A673 (cell line): ENCODE measurements at regions not wholly inside any gene's neighbourhood (a gene's known extent, or its start where the extent isn't known, plus 50 kb on each side); places are given as distances from the start of the nearest gene placed in this dataset.

ENCODE experiments used
- BruUV-seq: library from RNA; stranded (reverse); fragments of 400-500 nt; replicated peaks from 2 replicates; lab custom pipeline; 2021; lab: Mats Ljungman, UMichigan
- CTCF ChIA-PET: fragments of 300-600 bp; sonication (Branson Sonifier 250); formaldehyde crosslinking; loops from one replicate; lab custom pipeline; 2022; ENCODE audit warnings: antibody characterized with exemption; lab: Charles Lee
- POLR2A ChIA-PET: fragments of 300-600 bp; sonication (Branson Sonifier 250); formaldehyde crosslinking; loops from one replicate; lab custom pipeline; 2022; ENCODE audit warnings: antibody characterized with exemption; ENCODE audit not compliant: low non-redundant PET; lab: Charles Lee
- DNase-seq: peaks from one replicate; pipeline ENCODE4 v3.0.0-alpha.2; 2015; ENCODE audit warnings: low spot score
- H3K27ac ChIP-seq: fragments of 200-600 bp; sonication (generic); 2 replicates; pipeline ENCODE4 v1.5.1; 2016; ENCODE audit warnings: mixed run types, low read depth, mild to moderate bottlenecking, mixed read lengths, antibody characterized with exemption, low read length; ENCODE audit not compliant: poor library complexity, severe bottlenecking
- H3K27me3 ChIP-seq: fragments of 200-600 bp; sonication (generic); replicated peaks from 2 replicates; pipeline ENCODE4 v1.6.1; 2017; ENCODE audit warnings: mixed run types, low read depth, mild to moderate bottlenecking, mixed read lengths, antibody characterized with exemption, low read length; ENCODE audit not compliant: insufficient read depth, poor library complexity
- H3K36me3 ChIP-seq: fragments of 200-600 bp; sonication (generic); 2 replicates; pipeline ENCODE4 v1.6.1; 2016; ENCODE audit warnings: mixed run types, mild to moderate bottlenecking, mixed read lengths, antibody characterized with exemption, low read length; ENCODE audit not compliant: insufficient read depth, poor library complexity, severe bottlenecking
- H3K4me1 ChIP-seq: fragments of 200-600 bp; sonication (generic); 2 replicates; pipeline ENCODE4 v1.6.1; 2017; ENCODE audit warnings: mixed run types, mild to moderate bottlenecking, mixed read lengths, antibody characterized with exemption, low read length; ENCODE audit not compliant: insufficient read depth, poor library complexity, severe bottlenecking
- H3K4me3 ChIP-seq: fragments of 200-600 bp; sonication (generic); 2 replicates; pipeline ENCODE4 v1.5.1; 2016; ENCODE audit warnings: low read depth, mixed run types, mild to moderate bottlenecking, mixed read lengths, low read length; ENCODE audit not compliant: poor library complexity, severe bottlenecking
- H3K9me3 ChIP-seq: fragments of 200-600 bp; sonication (generic); 2 replicates; pipeline ENCODE4 v1.6.1; 2016; ENCODE audit warnings: mixed run types, low read depth, mild to moderate bottlenecking, mixed read lengths, antibody characterized with exemption, low read length; ENCODE audit not compliant: poor library complexity, severe bottlenecking
- EZH2 ChIP-seq: fragments of 200-600 bp; sonication (generic); IDR thresholded peaks from 2 replicates; pipeline ENCODE4 v1.6.1; 2017; ENCODE audit warnings: borderline replicate concordance, low read depth, mild to moderate bottlenecking, mixed read lengths, antibody characterized with exemption, low read length; ENCODE audit not compliant: poor library complexity, severe bottlenecking
- intact Hi-C: fragments of 100-400 bp; cut with micrococcal nuclease; formaldehyde crosslinking; loops from one replicate; pipeline ENCODE4 v1.10.0; 2022; ENCODE audit not compliant: unreplicated experiment
- TF ChIP-seq, protein P1 (sequence below): fragments of 300-800, 200-600 bp; sonication (generic); conservative IDR thresholded peaks from 2 replicates; pipeline ENCODE4 v1.5.1; 2017; ENCODE audit warnings: low read depth, mild to moderate bottlenecking, antibody characterized with exemption, low read length, moderate library complexity, mixed read lengths

DNA sequence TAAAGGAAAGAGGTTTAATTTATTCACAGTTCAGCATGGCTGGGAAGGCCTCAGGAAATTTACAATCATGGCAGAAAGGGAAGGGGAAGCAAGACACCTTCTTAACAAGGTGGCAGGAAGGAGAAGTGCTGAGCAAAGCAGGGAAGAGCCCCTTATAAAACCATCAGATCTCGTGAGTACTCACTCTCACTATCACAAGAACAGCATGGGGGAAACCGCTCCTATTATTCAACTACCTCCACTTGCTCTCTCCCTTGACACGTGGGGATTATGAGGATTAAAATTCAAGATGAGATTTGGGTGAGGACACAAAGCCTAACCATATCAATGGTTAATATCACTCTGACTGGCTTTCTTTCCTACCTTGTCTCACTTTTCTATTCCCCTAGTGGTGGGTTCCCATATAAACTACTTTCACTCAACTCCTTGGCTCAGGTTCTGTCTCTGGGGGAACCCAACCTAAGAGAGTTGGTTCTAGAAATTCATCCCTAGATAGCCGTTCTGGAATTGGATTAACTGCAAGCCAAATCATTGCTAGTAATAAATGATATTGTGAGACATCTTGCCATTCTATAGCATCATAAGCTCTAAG, 749.8 kb upstream of the GRAMD2B start:
- intact Hi-C loops: no loop called here
- Histone ChIP-seq H3K36me3 (no peaks in the 10 kb centered on the region), H3K4me1 (no peaks in the 10 kb centered on the region), H3K27ac (no peak overlapping the region), H3K27me3 (no peaks in the 10 kb centered on the region), H3K9me3 (no peaks in the 10 kb centered on the region), H3K4me3 (no peak overlapping the region)
- ChIA-PET POLR2A (no interaction called here), CTCF (no interaction called here)
- no peak for TF ChIP-seq EZH2
- TF ChIP-seq, protein P1, sequence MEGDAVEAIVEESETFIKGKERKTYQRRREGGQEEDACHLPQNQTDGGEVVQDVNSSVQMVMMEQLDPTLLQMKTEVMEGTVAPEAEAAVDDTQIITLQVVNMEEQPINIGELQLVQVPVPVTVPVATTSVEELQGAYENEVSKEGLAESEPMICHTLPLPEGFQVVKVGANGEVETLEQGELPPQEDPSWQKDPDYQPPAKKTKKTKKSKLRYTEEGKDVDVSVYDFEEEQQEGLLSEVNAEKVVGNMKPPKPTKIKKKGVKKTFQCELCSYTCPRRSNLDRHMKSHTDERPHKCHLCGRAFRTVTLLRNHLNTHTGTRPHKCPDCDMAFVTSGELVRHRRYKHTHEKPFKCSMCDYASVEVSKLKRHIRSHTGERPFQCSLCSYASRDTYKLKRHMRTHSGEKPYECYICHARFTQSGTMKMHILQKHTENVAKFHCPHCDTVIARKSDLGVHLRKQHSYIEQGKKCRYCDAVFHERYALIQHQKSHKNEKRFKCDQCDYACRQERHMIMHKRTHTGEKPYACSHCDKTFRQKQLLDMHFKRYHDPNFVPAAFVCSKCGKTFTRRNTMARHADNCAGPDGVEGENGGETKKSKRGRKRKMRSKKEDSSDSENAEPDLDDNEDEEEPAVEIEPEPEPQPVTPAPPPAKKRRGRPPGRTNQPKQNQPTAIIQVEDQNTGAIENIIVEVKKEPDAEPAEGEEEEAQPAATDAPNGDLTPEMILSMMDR: no peak
- DNase-seq: no peak
- no TSS peak for BruUV-seq

DNA sequence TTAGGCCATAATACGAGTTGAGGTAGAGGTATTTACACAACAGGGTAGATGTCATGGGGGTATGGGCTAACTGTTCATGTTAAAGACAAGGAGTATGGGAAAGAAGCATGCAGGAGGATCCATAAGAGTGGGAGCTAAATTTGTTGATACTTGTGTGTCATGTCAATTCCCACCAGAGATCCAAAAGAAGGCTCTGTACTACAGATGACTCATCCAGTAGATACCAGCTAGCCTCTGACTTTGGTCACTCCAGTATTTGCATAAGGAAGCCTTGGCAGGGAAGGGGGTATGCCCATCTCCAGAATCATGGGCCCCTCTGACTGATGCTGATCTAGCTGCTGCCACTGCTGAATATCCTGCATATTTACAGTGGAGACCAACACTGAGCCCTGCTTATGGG, 743.7 kb upstream of the GRAMD2B start:
- POLR2A ChIA-PET: no interaction called here
- no TSS peak for BruUV-seq
- Histone ChIP-seq H3K4me3 (no peak overlapping the region), H3K36me3 (no peaks in the 10 kb centered on the region), H3K4me1 (no peaks in the 10 kb centered on the region), H3K27me3 (no peaks in the 10 kb centered on the region), H3K27ac (no peak overlapping the region), H3K9me3 (no peaks in the 10 kb centered on the region)
- intact Hi-C loops: no loop called here
- CTCF ChIA-PET: no interaction called here
- DNase-seq: no peak
- TF ChIP-seq, protein P1: no peak
- TF ChIP-seq EZH2: no peak

DNA sequence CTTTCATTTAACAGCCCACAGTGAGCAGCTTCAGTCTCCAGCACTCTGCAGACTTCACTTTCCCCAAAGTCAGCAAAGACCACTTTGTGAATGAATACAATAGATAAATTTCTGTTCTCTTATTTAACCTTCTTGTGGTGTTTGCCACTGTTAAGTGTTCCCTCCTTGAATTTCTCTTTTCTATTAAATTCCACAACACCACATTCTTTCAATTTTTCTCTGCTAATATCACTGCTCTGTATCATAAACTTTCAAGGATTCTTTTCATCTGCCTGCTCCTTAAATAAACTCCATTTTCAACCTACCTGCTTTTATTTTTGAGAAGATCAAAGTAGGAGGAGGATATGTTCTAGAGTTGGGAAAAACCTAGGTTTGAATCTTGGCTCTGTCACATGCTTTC, 739.5 kb upstream of the GRAMD2B start:
- POLR2A ChIA-PET: no interaction called here
- Histone ChIP-seq H3K4me3 (no peak overlapping the region), H3K36me3 (no peaks in the 10 kb centered on the region), H3K4me1 (no peaks in the 10 kb centered on the region), H3K27ac (no peak overlapping the region), H3K9me3 (no peaks in the 10 kb centered on the region), H3K27me3 (no peaks in the 10 kb centered on the region)
- TF ChIP-seq EZH2: no peak
- TF ChIP-seq, protein P1: no peak
- CTCF ChIA-PET: no interaction called here
- intact Hi-C loops: no loop called here
- no peak for DNase-seq
- BruUV-seq: no TSS peak
